MCF 10A (cell line): ENCODE measurements at regions not wholly inside any gene's neighbourhood (a gene's known extent, or its start where the extent isn't known, plus 50 kb on each side); places are given as distances from the start of the nearest gene placed in this dataset.

ENCODE experiments used
- BruUV-seq: library from RNA; stranded (reverse); fragments of 400-500 nt; replicated peaks from 2 replicates; lab custom pipeline; 2021; lab: Mats Ljungman, UMichigan
- CTCF ChIA-PET: fragments of 300-600 bp; sonication (Branson Sonifier 250); formaldehyde crosslinking; extraction: SDS; loops from one replicate; lab custom pipeline; 2021; ENCODE audit warnings: antibody characterized with exemption, inconsistent platforms; lab: Yijun Ruan, JAX
- POLR2A ChIA-PET: fragments of 300-600, 350-650 bp; sonication (Branson Sonifier 250); formaldehyde crosslinking; extraction: SDS; loops from one replicate; lab custom pipeline; 2020; ENCODE audit warnings: antibody characterized with exemption, inconsistent platforms; lab: Yijun Ruan, JAX
- DNase-seq: peaks from one replicate; pipeline ENCODE4 v3.0.0-alpha.2; 2018; ENCODE audit not compliant: unreplicated experiment
- H3K27ac Mint-ChIP-seq: one replicate; pipeline ENCODE4 v1.8.0; 2022; ENCODE audit warnings: mild to moderate bottlenecking, low read depth, mixed read lengths; ENCODE audit not compliant: unreplicated experiment
- H3K27me3 Mint-ChIP-seq: one replicate; pipeline ENCODE4 v1.8.0; 2022; ENCODE audit warnings: mixed read lengths; ENCODE audit not compliant: insufficient read depth, unreplicated experiment
- H3K36me3 Mint-ChIP-seq: one replicate; pipeline ENCODE4 v1.8.0; 2022; ENCODE audit warnings: mild to moderate bottlenecking, moderate library complexity, mixed read lengths; ENCODE audit not compliant: insufficient read depth, unreplicated experiment
- H3K4me1 Mint-ChIP-seq: one replicate; pipeline ENCODE4 v1.8.0; 2022; ENCODE audit warnings: mixed read lengths; ENCODE audit not compliant: insufficient read depth, unreplicated experiment
- H3K4me3 Mint-ChIP-seq: one replicate; pipeline ENCODE4 v1.8.0; 2022; ENCODE audit warnings: mild to moderate bottlenecking, moderate library complexity, mixed read lengths; ENCODE audit not compliant: unreplicated experiment
- H3K9me3 Mint-ChIP-seq: one replicate; pipeline ENCODE4 v1.8.0; 2022; ENCODE audit warnings: mixed read lengths; ENCODE audit not compliant: unreplicated experiment
- intact Hi-C: fragments of 100-400 bp; cut with micrococcal nuclease; formaldehyde crosslinking; loops from 2 replicates; pipeline ENCODE4 v1.14.1; 2022
- TF ChIP-seq, protein P1 (sequence below): fragments of 200-600 bp; IDR thresholded peaks from one replicate; pipeline ENCODE4 v1.8.0; 2022; ENCODE audit warnings: antibody characterized with exemption, mild to moderate bottlenecking; ENCODE audit not compliant: unreplicated experiment

DNA sequence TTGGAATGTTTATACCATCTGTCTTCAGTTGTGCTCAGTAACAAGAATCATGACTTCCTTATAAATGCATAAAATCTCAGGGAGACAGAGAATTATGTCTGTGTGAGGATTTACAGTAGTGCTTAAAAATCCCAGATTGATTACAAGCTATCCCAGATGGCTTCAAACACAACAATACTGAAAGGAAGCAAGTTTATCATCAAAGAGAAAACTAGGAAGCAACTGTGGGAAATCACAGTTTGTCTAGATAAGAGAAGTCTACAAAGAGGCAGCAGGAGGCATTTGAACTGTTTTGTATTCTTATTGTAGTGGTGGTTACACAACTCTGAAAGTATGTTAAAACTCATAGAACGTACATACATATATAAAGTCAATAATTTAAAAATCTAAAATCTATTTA, 104.4 kb upstream of the SALL4 start:
- intact Hi-C loops = no loop called here
- H3K4me1 Mint-ChIP-seq = peaks cover 8% of the 10 kb centered on the region
- no peak overlapping the region for H3K27ac Mint-ChIP-seq
- TF ChIP-seq, protein P1, sequence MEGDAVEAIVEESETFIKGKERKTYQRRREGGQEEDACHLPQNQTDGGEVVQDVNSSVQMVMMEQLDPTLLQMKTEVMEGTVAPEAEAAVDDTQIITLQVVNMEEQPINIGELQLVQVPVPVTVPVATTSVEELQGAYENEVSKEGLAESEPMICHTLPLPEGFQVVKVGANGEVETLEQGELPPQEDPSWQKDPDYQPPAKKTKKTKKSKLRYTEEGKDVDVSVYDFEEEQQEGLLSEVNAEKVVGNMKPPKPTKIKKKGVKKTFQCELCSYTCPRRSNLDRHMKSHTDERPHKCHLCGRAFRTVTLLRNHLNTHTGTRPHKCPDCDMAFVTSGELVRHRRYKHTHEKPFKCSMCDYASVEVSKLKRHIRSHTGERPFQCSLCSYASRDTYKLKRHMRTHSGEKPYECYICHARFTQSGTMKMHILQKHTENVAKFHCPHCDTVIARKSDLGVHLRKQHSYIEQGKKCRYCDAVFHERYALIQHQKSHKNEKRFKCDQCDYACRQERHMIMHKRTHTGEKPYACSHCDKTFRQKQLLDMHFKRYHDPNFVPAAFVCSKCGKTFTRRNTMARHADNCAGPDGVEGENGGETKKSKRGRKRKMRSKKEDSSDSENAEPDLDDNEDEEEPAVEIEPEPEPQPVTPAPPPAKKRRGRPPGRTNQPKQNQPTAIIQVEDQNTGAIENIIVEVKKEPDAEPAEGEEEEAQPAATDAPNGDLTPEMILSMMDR = no peak
- DNase-seq = no peak
- ChIA-PET POLR2A (no interaction called here), CTCF (interaction anchor here (1.4 kb wide), 1 partner anchor 107 kb away, joined by 8 read pairs; no protein-coding TSS in a partner anchor)
- H3K27me3 Mint-ChIP-seq = no peaks in the 10 kb centered on the region
- H3K9me3 Mint-ChIP-seq = no peaks in the 10 kb centered on the region
- BruUV-seq = no TSS peak
- no peaks in the 10 kb centered on the region for H3K36me3 Mint-ChIP-seq
- no peak overlapping the region for H3K4me3 Mint-ChIP-seq

DNA sequence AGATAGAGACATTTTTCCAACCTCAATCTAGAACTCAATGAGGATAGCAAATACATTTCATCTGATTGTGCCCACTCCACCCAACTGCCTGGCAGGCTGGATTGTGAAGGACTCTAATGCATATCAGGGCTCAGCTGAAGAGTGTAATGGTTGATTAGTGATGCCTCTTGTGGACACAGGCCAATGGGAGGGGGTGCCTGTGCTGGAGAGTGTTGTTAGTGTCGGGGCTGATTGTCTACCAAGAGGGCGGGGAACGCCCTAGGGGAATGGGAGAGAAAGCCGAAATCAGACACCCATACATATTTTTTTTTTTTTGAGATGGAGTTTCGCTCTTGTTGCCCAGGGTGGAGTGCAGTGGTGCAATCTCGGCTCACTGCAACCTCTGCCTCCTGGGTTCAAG, 103.7 kb upstream of the SALL4 start:
- ChIA-PET POLR2A (no interaction called here), CTCF (interaction anchor here (1.4 kb wide), 1 partner anchor 107 kb away, joined by 8 read pairs; no protein-coding TSS in a partner anchor)
- no peaks in the 10 kb centered on the region for H3K9me3 Mint-ChIP-seq
- no peak for DNase-seq
- no peak overlapping the region for H3K4me3 Mint-ChIP-seq
- no peak overlapping the region for H3K27ac Mint-ChIP-seq
- H3K36me3 Mint-ChIP-seq = no peaks in the 10 kb centered on the region
- intact Hi-C loops = no loop called here
- H3K4me1 Mint-ChIP-seq = peaks cover 8% of the 10 kb centered on the region
- H3K27me3 Mint-ChIP-seq = no peaks in the 10 kb centered on the region
- no TSS peak for BruUV-seq
- TF ChIP-seq, protein P1 = no peak

DNA sequence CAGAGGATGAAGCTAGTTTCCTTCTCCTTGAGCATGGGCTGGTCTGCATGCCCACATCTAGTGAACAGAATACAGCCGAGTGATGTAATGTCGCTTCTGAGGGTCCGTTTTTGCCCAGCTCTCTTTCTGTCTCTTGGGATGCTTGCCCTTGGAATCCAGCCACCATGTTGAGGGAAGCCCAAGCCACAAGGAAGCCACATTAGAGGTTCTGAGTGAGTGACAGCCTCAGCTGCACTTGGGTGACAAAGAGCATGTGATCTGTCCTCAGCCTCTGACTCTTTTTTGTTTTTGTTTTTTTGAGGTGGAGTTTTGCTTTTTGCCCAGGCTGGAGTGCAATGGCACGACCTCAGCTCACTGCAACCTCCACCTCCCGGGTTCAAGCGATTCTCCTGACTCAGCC, 100.6 kb upstream of the SALL4 start:
- DNase-seq = no peak
- intact Hi-C loops = no loop called here
- no peak overlapping the region for H3K27ac Mint-ChIP-seq
- no peaks in the 10 kb centered on the region for H3K36me3 Mint-ChIP-seq
- H3K4me1 Mint-ChIP-seq = no peaks in the 10 kb centered on the region
- TF ChIP-seq, protein P1 = no peak
- BruUV-seq = no TSS peak
- POLR2A ChIA-PET = no interaction called here
- no peaks in the 10 kb centered on the region for H3K27me3 Mint-ChIP-seq
- no peak overlapping the region for H3K4me3 Mint-ChIP-seq
- no peaks in the 10 kb centered on the region for H3K9me3 Mint-ChIP-seq
- CTCF ChIA-PET = interaction anchor here (0.6 to 1.4 kb wide), 2 partner anchors 17 to 28 kb away, joined by 3 to 4 read pairs; no protein-coding TSS in a partner anchor

DNA sequence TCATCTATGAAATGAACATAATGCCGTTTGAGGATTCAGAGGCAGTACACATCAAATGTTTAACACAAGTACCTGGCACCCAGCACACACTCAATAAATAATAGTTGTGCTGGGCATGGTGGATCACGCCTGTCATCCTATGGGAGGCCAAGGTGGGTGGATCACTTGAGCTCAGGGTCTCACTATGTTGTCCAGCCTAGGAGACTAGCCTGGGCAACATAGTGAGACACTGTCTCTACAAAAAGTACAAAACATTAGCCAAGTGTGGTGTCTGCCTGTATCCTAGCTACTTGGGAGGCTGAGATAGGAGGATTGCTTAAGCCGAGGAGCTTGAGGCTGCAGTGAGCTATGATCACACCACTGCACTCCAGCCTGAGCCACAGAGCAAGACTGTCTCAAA, 98.1 kb upstream of the SALL4 start:
- H3K36me3 Mint-ChIP-seq = no peaks in the 10 kb centered on the region
- POLR2A ChIA-PET = interaction anchor here (0.7 kb wide), 1 partner anchor 290 kb away, joined by 3 read pairs; no protein-coding TSS in a partner anchor
- no peak overlapping the region for H3K4me3 Mint-ChIP-seq
- DNase-seq = no peak
- no peaks in the 10 kb centered on the region for H3K27me3 Mint-ChIP-seq
- no peaks in the 10 kb centered on the region for H3K9me3 Mint-ChIP-seq
- intact Hi-C loops = no loop called here
- H3K4me1 Mint-ChIP-seq = no peaks in the 10 kb centered on the region
- TF ChIP-seq, protein P1 = no peak
- H3K27ac Mint-ChIP-seq = no peak overlapping the region
- CTCF ChIA-PET = interaction anchor here (1.1 to 1.4 kb wide), 2 partner anchors 11 to 228 kb away, joined by 3 to 4 read pairs; no protein-coding TSS in a partner anchor
- BruUV-seq = no TSS peak
